IPS-NIHi11 (cell line): ENCODE measurements at regions not wholly inside any gene's neighbourhood (a gene's known extent, or its start where the extent isn't known, plus 50 kb on each side); places are given as distances from the start of the nearest gene placed in this dataset.
A peak's percentile ranks its signal among the peaks of the same experiment; 100 is the strongest.

Source experiments
- DNase-seq: peaks from one replicate; pipeline ENCODE4 v3.0.0; 2012; ENCODE audit warnings: mixed read lengths, low spot score

GRCh38 chr15:25504307-25504706 is 65.5 kb upstream of the UBE3A start:
- DNase-seq = no peak

GRCh38 chr15:25501828-25502446 is 63.1 kb upstream of the UBE3A start:
- peak; percentile 32 for DNase-seq

DNA sequence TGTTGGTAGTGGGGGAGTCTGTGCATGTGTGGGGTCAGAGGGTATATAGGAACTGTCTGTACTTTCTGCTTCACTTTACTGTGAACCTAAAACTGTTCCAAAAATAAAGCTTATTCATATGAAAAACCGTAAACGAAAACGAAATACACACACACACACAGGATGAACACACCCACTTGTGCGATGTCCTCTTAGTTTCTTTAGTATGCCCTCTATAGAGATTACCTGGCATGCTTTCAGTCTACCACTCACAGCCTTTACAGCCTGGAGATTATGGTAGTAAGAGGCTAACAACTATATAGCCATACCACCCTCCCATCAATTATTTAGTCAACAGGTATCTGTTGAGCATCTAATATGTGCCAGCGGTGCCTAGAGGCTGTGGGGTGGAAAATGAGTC is 60.0 kb upstream of the UBE3A start:
- DNase-seq = no peak

DNA sequence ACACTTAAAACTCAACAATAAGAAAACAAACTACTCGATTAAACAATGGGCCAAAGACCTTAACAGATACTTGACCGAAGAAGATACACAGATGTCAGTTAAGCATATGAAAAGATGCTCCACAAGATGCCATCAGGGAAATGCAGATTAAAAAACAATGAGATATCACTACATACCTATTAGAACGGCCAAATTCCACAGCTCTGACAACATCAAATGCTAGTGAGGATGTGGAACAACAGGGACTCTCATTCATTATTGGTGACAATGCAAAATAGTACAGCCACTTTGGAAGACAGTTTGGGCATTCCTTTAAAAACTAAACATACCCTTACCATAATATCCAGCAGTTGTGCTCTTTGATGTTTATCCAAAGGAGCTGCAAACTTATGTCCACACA is 59.1 kb upstream of the UBE3A start:
- DNase-seq = no peak

- DNase-seq = no peak
Observed at GRCh38 chr15:25493823-25494526, 55.2 kb upstream of the UBE3A start.

GRCh38 chr15:25492315-25492714 is 53.5 kb upstream of the UBE3A start:
- DNase-seq = no peak
